ENCODE measurements at regions not wholly inside any gene's neighbourhood (a gene's known extent, or its start where the extent isn't known, plus 50 kb on each side); places are given as distances from the start of the nearest gene placed in this dataset.
A peak's percentile ranks its signal among the peaks of the same experiment; 100 is the strongest.

DNA sequence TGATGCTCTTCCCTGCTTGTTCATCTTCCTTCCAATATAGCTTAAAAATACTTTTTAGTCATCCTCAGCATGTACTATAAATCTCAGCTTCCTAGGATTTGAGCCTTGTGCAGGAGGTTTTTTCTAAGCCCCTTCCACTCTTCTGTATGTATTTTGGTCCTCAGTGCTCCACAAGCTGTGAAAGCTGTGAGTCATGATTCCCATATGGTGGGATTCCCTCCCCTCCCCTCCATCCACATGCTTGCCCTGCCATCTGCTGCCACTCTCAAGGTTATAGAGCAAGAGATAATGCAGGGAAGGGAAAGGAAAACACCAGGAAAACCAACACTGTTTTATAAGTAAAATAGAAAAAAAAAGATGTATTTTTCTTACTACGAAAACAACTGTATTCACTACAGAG, 58.5 kb upstream of the AP1S2 start:
- peak; percentile 67 for DNase-seq

DNA sequence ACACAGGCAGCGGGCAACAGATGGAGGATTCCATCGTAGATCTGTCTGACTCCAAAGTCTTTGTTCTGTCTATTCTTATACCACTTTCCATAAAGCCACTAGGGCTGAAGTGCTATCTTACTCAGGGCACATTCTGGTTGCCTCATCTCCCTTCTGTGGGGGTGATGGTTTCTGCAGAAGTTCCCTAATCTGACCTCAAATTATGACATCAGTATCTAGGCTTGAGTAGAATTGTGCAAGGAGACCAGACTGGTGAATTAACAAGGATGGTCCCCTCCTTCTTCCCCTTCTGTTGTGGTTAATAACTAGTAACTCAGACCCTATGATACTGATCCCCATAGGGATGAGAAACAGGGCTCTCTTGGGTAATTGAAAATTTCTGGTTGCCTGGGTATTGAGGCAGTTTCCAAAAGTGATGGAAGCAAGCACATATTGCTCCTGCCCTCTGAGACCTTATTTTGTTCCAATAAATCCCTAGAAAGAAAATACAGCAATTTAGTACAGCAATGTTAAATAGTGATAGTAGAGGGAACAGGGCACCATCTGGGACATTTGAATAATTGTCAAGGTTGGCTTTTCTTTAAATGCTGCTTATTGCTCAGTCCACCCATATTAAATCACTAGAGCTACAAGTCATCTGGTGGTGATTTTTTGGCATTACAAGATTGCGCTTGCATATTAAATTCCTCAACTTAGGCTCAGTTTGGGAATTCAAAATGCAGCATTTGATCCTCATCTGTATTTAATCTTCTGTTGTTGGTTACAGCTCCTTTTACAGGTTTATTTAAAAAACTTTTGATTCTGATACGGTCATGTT, 57.3 kb upstream of the AP1S2 start:
- DNase-seq: peak; percentile 24

DNA sequence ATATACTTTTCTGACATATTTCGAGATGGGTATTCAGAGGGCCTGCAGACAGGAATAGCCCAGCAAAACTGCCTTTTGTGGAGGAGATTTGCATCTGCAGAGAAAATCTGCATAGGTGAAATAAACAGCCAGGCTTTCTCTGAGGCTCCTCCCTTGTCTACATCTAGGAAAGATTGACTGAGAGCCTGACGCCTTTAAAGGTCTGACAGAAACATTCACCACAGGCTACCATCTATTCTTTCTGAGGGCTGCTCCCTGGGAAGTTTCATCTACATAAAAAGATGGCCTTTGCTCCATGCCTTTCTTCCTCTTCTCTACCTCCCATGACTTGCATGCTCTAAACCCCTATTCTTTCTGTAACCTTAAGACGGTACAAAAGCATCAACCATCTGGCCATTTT, 55.0 kb upstream of the AP1S2 start:
- DNase-seq: no peak

DNA sequence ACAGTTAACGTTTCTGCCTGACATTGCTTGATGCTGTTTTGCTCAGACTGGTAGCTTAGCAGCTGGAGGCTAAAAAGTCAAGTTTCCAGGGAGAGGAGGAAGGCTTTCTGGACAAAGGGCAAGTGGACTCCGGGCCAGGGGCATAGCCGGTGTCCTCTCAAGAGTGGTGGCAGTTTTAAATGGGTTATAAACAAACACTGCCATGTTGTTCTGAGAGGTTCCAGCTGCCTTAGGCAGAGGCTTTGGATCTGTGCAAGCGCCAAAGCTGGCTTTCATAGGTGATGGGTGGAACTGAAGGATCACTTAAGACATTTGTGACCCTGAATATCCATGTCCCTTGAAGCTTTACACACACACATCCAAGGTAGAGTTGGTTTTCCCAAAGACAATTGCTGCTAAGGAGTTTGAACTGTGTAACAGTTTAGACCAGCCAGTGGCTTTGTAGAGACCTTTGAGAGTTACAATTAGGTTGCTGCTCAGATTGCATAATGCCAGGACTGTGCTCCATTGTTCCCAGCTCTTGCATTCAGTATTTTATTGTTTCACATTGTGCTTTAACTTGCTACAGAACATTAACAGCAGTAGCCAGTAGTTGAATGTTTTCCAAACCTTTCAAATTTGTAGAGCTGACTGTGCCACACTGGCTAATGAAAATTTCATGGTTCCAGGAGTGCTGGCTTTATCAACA, 54.1 kb upstream of the AP1S2 start:
- no peak for DNase-seq

DNA sequence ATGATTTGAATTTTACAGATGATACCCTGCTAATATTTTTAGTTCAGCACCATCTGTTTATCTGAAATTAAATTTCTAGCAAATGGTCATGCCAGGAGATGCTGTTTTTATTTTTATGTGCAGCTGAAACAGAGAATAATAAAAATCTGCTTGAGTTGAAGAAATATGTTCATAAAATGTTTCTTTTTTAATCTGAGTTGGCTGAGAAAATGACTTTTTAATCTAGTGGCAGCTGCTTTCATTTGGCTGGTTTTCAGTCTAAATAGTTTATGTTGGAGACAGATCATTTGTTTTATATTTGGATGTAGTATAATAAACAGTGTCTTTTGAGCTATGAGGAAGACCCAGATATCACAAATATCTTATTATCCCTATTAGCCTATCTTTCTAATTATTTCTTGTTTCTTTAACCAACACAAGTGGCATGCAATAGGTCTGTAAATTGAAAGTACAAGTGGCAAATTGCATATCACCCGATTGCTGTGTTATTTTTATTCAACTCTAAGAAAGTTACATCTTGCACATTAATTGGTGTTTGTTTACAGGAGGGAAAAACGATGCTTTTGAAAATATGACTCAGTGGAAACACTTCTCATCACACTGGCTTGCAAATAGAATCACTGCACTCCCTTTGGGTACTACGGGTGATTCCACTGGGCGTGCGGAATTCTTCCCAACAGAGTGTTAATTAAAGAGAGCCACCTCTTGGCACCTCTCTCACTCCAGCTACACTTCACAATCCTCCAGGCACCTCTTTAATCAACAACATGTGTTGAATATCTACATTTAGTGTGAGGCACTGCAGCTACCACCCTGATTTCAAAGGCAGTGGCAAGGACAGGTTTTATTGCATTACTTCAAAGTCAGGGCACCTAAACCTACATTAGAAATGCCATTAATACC, 51.7 kb upstream of the AP1S2 start:
- DNase-seq: peak; percentile 30

Data from NCI-H1694 treated with DMSO at 0.1 percent for 48 hours (cell line).